H1 (cell line): ENCODE measurements at regions not wholly inside any gene's neighbourhood (a gene's known extent, or its start where the extent isn't known, plus 50 kb on each side); places are given as distances from the start of the nearest gene placed in this dataset.
"Not testable (repeated sequence)": the region's sequence is repeated elsewhere in the genome, so short reads cannot be mapped to it uniquely, and the experiment has no call there.

Source experiments
- CTCF ChIA-PET: fragments of 300-600 bp; sonication (Branson Sonifier 250); formaldehyde crosslinking; loops from one replicate; lab custom pipeline; 2021; ENCODE audit not compliant: partially characterized antibody; lab: Charles Lee
- POLR2A ChIA-PET: fragments of 300-600 bp; sonication (Branson Sonifier 250); formaldehyde crosslinking; loops from one replicate; lab custom pipeline; 2021; ENCODE audit warnings: inconsistent platforms; ENCODE audit not compliant: partially characterized antibody; lab: Charles Lee
- DNase-seq, 2 experiments: peaks; one replicate each; pipeline versions ENCODE4 v3.0.0 to v3.0.0-alpha.2; 2010 to 2022; ENCODE audit warnings: low spot score in 2 of 2, low read depth in 1 of 2, mixed read lengths in 1 of 2
- FAIRE-seq: peaks from 2 replicates; lab custom pipeline; 2011; peaks lifted over from hg19 to GRCh38; lab: Jason Lieb, UNC
- H2AFZ ChIP-seq: 2 replicates; pipeline ENCODE4 v1.8.1; 2012; ENCODE audit warnings: low read length, inconsistent platforms
- H2AK5ac ChIP-seq: 2 replicates; pipeline ENCODE4 v1.6.1; 2013; ENCODE audit warnings: low read depth, low read length
- H2BK120ac ChIP-seq: replicated peaks from 2 replicates; pipeline ENCODE3; 2013; ENCODE audit warnings: low read depth, low read length, inconsistent platforms
- H2BK12ac ChIP-seq: 2 replicates; pipeline ENCODE4 v1.6.1; 2013; ENCODE audit warnings: low read depth, low read length
- H2BK15ac ChIP-seq: 2 replicates; pipeline ENCODE4 v1.6.1; 2013; ENCODE audit warnings: low read length
- H2BK20ac ChIP-seq: 2 replicates; pipeline ENCODE4 v1.6.1; 2013; ENCODE audit warnings: low read length
- H2BK5ac ChIP-seq: 2 replicates; pipeline ENCODE4 v1.6.1; 2013; ENCODE audit warnings: low read depth, low read length
- H3K14ac ChIP-seq: 2 replicates; pipeline ENCODE4 v1.6.1; 2013; ENCODE audit warnings: inconsistent platforms; ENCODE audit not compliant: insufficient read length
- H3K18ac ChIP-seq: 2 replicates; pipeline ENCODE4 v1.6.1; 2013; ENCODE audit warnings: low read length; ENCODE audit errors: extremely low read depth
- H3K23ac ChIP-seq: 2 replicates; pipeline ENCODE4 v1.6.1; 2013; ENCODE audit warnings: inconsistent platforms; ENCODE audit not compliant: insufficient read length
- H3K23me2 ChIP-seq: 2 replicates; pipeline ENCODE4 v1.6.1; 2013; ENCODE audit warnings: low read depth, low read length
- H3K27ac ChIP-seq: 2 replicates; pipeline ENCODE4 v1.6.1; 2011; ENCODE audit warnings: low read depth, low read length, inconsistent platforms
- H3K27me3 ChIP-seq, 4 experiments: replicated peaks in 1 of 4; 1 replicate in 1 of 4; 2 replicates in 3 of 4; pipeline versions ENCODE4 v1.6.1 to v1.8.1; 2011 to 2013; ENCODE audit warnings: low read length in 3 of 4, mild to moderate bottlenecking in 3 of 4, inconsistent platforms in 2 of 4, mixed read lengths in 2 of 4, moderate library complexity in 1 of 4; ENCODE audit not compliant: control insufficient read depth in 3 of 4, insufficient read depth in 3 of 4; ENCODE audit errors: extremely low read depth in 1 of 4
- H3K36me3 ChIP-seq, 4 experiments: 2 replicates each; pipeline versions ENCODE4 v1.6.1 to v1.8.1; 2011 to 2013; ENCODE audit warnings: mild to moderate bottlenecking in 4 of 4, low read length in 3 of 4, moderate library complexity in 2 of 4, control low read depth in 1 of 4, inconsistent platforms in 1 of 4; ENCODE audit not compliant: insufficient read depth in 4 of 4, control insufficient read depth in 2 of 4
- H3K4ac ChIP-seq: replicated peaks from 2 replicates; pipeline ENCODE3; 2013; ENCODE audit warnings: low read length, low read depth, mixed read lengths, inconsistent platforms; ENCODE audit not compliant: insufficient read length
- H3K4me1 ChIP-seq, 4 experiments: replicated peaks in 1 of 4; 1 replicate in 1 of 4; 2 replicates in 3 of 4; pipeline versions ENCODE4 v1.6.1 to v1.8.1; 2011 to 2013; ENCODE audit warnings: low read length in 3 of 4, inconsistent platforms in 2 of 4, mixed read lengths in 1 of 4; ENCODE audit not compliant: insufficient read depth in 4 of 4, control insufficient read depth in 3 of 4
- H3K4me2 ChIP-seq, 2 experiments: 2 replicates each; pipeline versions ENCODE4 v1.6.1 to v1.8.1; 2011 to 2013; ENCODE audit warnings: low read depth in 2 of 2, low read length in 2 of 2, control low read depth in 1 of 2, inconsistent platforms in 1 of 2, mild to moderate bottlenecking in 1 of 2; ENCODE audit not compliant: insufficient read depth in 1 of 2
- H3K4me3 ChIP-seq, 4 experiments: fragments of 200-600, 300-600 bp in 1 of 4; sonication (generic), shearing (Covaris generic), sonication (Bioruptor Twin) in 1 of 4; 2 replicates each; pipeline versions ENCODE4 v1.5.1 to v1.8.1; 2011 to 2016; ENCODE audit warnings: low read length in 4 of 4, low read depth in 3 of 4, control low read depth in 2 of 4, inconsistent platforms in 2 of 4, mild to moderate bottlenecking in 2 of 4, mixed read lengths in 1 of 4, moderate library complexity in 1 of 4; ENCODE audit not compliant: insufficient read depth in 2 of 4; ENCODE audit errors: extremely low read depth in 1 of 4
- H3K56ac ChIP-seq: replicated peaks from 2 replicates; pipeline ENCODE3; 2013; ENCODE audit warnings: low read depth, mild to moderate bottlenecking, mixed read lengths, low read length, inconsistent platforms; ENCODE audit not compliant: insufficient read length
- H3K79me1 ChIP-seq: 2 replicates; pipeline ENCODE4 v1.6.1; 2013; ENCODE audit warnings: low read depth, low read length, control low read depth
- H3K79me2 ChIP-seq, 2 experiments: 2 replicates each; pipeline versions ENCODE4 v1.6.1 to v1.8.1; 2012 to 2013; ENCODE audit warnings: low read length in 2 of 2, mild to moderate bottlenecking in 2 of 2, inconsistent platforms in 1 of 2; ENCODE audit not compliant: insufficient read depth in 2 of 2, control insufficient read depth in 1 of 2
- H3K9ac ChIP-seq, 4 experiments: replicated peaks in 1 of 4; 1 replicate in 1 of 4; 2 replicates in 3 of 4; pipeline versions ENCODE4 v1.6.1 to v1.8.1; 2011 to 2013; ENCODE audit warnings: low read depth in 3 of 4, low read length in 3 of 4, control low read depth in 2 of 4, mild to moderate bottlenecking in 2 of 4, moderate library complexity in 2 of 4, inconsistent platforms in 1 of 4; ENCODE audit errors: extremely low read depth in 1 of 4
- H3K9me3 ChIP-seq, 2 experiments: 2 replicates each; pipeline versions ENCODE4 v1.6.1 to v1.8.1; 2012 to 2013; ENCODE audit warnings: mild to moderate bottlenecking in 2 of 2, moderate library complexity in 2 of 2, control low read depth in 1 of 2, inconsistent platforms in 1 of 2, low read depth in 1 of 2, low read length in 1 of 2, mixed read lengths in 1 of 2; ENCODE audit not compliant: insufficient read depth in 2 of 2
- H4K20me1 ChIP-seq, 2 experiments: replicated peaks in 1 of 2; 2 replicates each; pipeline versions ENCODE3 to v1.8.1; 2011 to 2013; ENCODE audit warnings: inconsistent platforms in 2 of 2, low read length in 2 of 2, mild to moderate bottlenecking in 1 of 2; ENCODE audit not compliant: insufficient read depth in 2 of 2, control insufficient read depth in 1 of 2
- H4K5ac ChIP-seq: 2 replicates; pipeline ENCODE4 v1.6.1; 2013; ENCODE audit warnings: low read length, low read depth, mixed read lengths, inconsistent platforms; ENCODE audit not compliant: insufficient read length
- H4K8ac ChIP-seq: 2 replicates; pipeline ENCODE4 v1.8.0; 2013; ENCODE audit warnings: mild to moderate bottlenecking, moderate library complexity, low read length, inconsistent platforms; ENCODE audit not compliant: insufficient read depth; ENCODE audit errors: extremely low read depth
- H4K91ac ChIP-seq: replicated peaks from 2 replicates; pipeline ENCODE3; 2013; ENCODE audit warnings: low read length, mixed read lengths, inconsistent platforms; ENCODE audit not compliant: insufficient read length
- WGBS, 2 experiments: shearing (Covaris generic) in 1 of 2; methylation state at CpG; one replicate each; pipeline versions ENCODE4 v1.1.6 to v1.1.7; 2013 to 2015; ENCODE audit warnings: low lambda C conversion rate in 2 of 2, mixed read lengths in 2 of 2, inconsistent platforms in 1 of 2, low coverage in 1 of 2, missing lambda C conversion rate in 1 of 2; ENCODE audit not compliant: insufficient replicate concordance in 2 of 2, insufficient coverage in 1 of 2, insufficient read length in 1 of 2; ENCODE audit errors: extremely low coverage in 1 of 2, missing lambda C conversion rate in 1 of 2; 5-methylcytosine and 5-hydroxymethylcytosine counted together

DNA sequence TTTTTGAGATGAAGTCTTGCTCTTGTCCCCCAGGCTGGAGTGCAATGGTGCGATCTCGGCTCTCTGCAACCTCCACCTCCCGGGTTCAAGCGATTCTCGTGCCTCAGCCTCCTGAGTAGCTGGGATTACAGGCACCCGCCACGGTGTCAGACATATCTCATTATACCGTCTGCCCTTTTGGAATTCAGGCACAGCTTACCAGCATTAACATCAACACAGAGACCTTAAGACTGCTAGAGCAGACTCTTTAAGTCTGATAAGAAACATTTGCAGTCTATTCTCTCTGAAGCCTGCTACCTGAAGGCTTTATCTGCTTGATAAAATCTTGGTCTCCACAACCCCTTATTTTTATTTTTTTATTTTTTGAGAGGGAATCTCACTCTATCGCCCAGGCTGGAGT lies 78.7 kb downstream of the SOWAHC start:
- H4K20me1 ChIP-seq, H3K23me2 ChIP-seq, H2AFZ ChIP-seq, H2BK15ac ChIP-seq, FAIRE-seq, H2BK120ac ChIP-seq, H3K79me1 ChIP-seq, H4K5ac ChIP-seq, H3K4ac ChIP-seq, H3K4me3 ChIP-seq, H3K56ac ChIP-seq, DNase-seq, H3K9me3 ChIP-seq, H4K8ac ChIP-seq, H3K36me3 ChIP-seq, H2BK5ac ChIP-seq, POLR2A ChIA-PET, H3K14ac ChIP-seq, H3K4me2 ChIP-seq, H3K18ac ChIP-seq, H3K4me1 ChIP-seq, H3K27me3 ChIP-seq, H3K79me2 ChIP-seq, H2AK5ac ChIP-seq, H3K9ac ChIP-seq, H2BK12ac ChIP-seq, H3K27ac ChIP-seq, H3K23ac ChIP-seq, H4K91ac ChIP-seq, H2BK20ac ChIP-seq: not testable (repeated sequence)
- CTCF ChIA-PET, result interaction anchor here (0.7 kb wide), 1 partner anchor 8 kb away, joined by 3 read pairs; no protein-coding TSS in a partner anchor
- WGBS, 2 experiments, result 83% methylated on average over 7 of the region's 9 CpGs; no CpG with 5 or more reads in 1 of the 2 experiments

- H3K79me2 ChIP-seq, H4K20me1 ChIP-seq, POLR2A ChIA-PET, H2AK5ac ChIP-seq, H2BK20ac ChIP-seq, H2BK120ac ChIP-seq, H3K14ac ChIP-seq, H3K79me1 ChIP-seq, H3K27me3 ChIP-seq, H3K4me2 ChIP-seq, H3K18ac ChIP-seq, H3K9me3 ChIP-seq, H2AFZ ChIP-seq, H3K23ac ChIP-seq, H3K36me3 ChIP-seq, H3K27ac ChIP-seq, CTCF ChIA-PET, H4K5ac ChIP-seq, H2BK5ac ChIP-seq, FAIRE-seq, H2BK15ac ChIP-seq, H3K4me3 ChIP-seq, H3K23me2 ChIP-seq, H3K4me1 ChIP-seq, DNase-seq, H3K9ac ChIP-seq, H3K4ac ChIP-seq, H4K91ac ChIP-seq, H4K8ac ChIP-seq, H3K56ac ChIP-seq, H2BK12ac ChIP-seq: not testable (repeated sequence)
- 95% methylated on average over 8 of the region's 8 CpGs; no CpG with 5 or more reads in 1 of the 2 experiments for WGBS, 2 experiments
These were observed 79.1 kb downstream of the SOWAHC start for GRCh38 chr2:109693292-109693691.
